Natural killer cell (primary cell): ENCODE measurements at regions not wholly inside any gene's neighbourhood (a gene's known extent, or its start where the extent isn't known, plus 50 kb on each side); places are given as distances from the start of the nearest gene placed in this dataset.
"Not testable (repeated sequence)": the region's sequence is repeated elsewhere in the genome, so short reads cannot be mapped to it uniquely, and the experiment has no call there.

Experiments
- ATAC-seq, 3 donors: fragments of 150-1000 bp in 2 of 3; fragments of 200-7000 bp in 1 of 3; cut with Tn5 transposase; 1 replicate in 1 of 3; 2 replicates in 2 of 3; pipeline ENCODE4 v1.10.0; 2021; ENCODE audit warnings: mild to moderate bottlenecking in 2 of 3, moderate library complexity in 2 of 3
- DNase-seq, 2 donors: peaks; one replicate each; pipeline versions ENCODE4 v3.0.0 to v3.0.0-alpha.2; 2013 to 2021; ENCODE audit warnings: mixed read lengths in 1 of 2
- H3K27ac ChIP-seq: one replicate; pipeline ENCODE4 v1.5.1; 2013; ENCODE audit warnings: mild to moderate bottlenecking, low read length
- H3K27me3 ChIP-seq: one replicate; pipeline ENCODE4 v1.6.1; 2013; ENCODE audit warnings: low read length; ENCODE audit not compliant: control insufficient read depth, insufficient read depth
- H3K36me3 ChIP-seq: one replicate; pipeline ENCODE4 v1.6.1; 2013; ENCODE audit warnings: low read length; ENCODE audit not compliant: control insufficient read depth, insufficient read depth
- H3K4me1 ChIP-seq: one replicate; pipeline ENCODE4 v1.6.1; 2013; ENCODE audit warnings: low read length; ENCODE audit not compliant: control insufficient read depth, insufficient read depth
- H3K4me3 ChIP-seq: one replicate; pipeline ENCODE4 v1.5.1; 2013; ENCODE audit warnings: low read length
- H3K9me3 ChIP-seq: one replicate; pipeline ENCODE4 v1.6.1; 2013; ENCODE audit warnings: low read length; ENCODE audit not compliant: control insufficient read depth, insufficient read depth
- H3K27ac Mint-ChIP-seq, 2 donors: one replicate each; pipeline ENCODE4 v1.8.0; 2022; ENCODE audit warnings: mild to moderate bottlenecking in 2 of 2, mixed read lengths in 2 of 2, moderate library complexity in 1 of 2
- H3K27me3 Mint-ChIP-seq, 2 donors: one replicate each; pipeline ENCODE4 v1.8.0; 2022; ENCODE audit warnings: low read depth in 2 of 2, mixed read lengths in 2 of 2
- H3K36me3 Mint-ChIP-seq: one replicate; pipeline ENCODE4 v1.8.0; 2022; ENCODE audit warnings: mixed read lengths
- H3K4me1 Mint-ChIP-seq, 2 donors: one replicate each; pipeline ENCODE4 v1.8.0; 2022; ENCODE audit warnings: mixed read lengths in 2 of 2
- H3K4me3 Mint-ChIP-seq: one replicate; pipeline ENCODE4 v1.8.0; 2022; ENCODE audit warnings: mild to moderate bottlenecking, moderate library complexity, mixed read lengths
- H3K9me3 Mint-ChIP-seq, 2 donors: one replicate each; pipeline ENCODE4 v1.8.0; 2022; ENCODE audit warnings: mixed read lengths in 2 of 2
- WGBS: methylation state at CpG from one replicate; pipeline ENCODE4 v1.1.7; 2013; ENCODE audit warnings: missing lambda C conversion rate; ENCODE audit not compliant: insufficient coverage; 5-methylcytosine and 5-hydroxymethylcytosine counted together
- intact Hi-C: fragments of 100-400 bp; cut with micrococcal nuclease; formaldehyde crosslinking; loops from one replicate; pipeline ENCODE4 v1.14.2; 2022
- TF ChIP-seq, protein P1 (sequence below): fragments of 200-600 bp; IDR thresholded peaks from one replicate; pipeline ENCODE4 v1.8.0; 2022; ENCODE audit warnings: antibody characterized with exemption

DNA sequence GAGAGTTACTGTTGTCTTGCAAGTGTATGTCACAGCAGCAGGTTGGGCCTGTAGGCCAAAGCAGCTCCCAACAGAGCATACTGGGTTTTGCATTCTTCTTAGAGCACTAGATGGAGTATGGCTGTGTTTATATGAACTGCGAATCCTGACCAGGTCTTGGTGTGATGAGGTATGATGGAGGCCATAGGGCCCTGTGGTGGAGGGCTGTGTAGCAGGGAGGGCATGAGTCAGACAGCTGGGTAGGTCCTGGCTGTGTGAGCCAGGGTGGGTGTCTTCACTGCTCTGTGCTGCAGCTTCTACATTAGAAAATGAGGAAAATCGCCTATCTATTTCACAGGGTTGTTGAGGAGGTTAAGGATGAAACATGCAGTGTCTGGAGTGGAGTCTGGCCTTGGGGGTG lies 124.2 kb downstream of the BUB3 start:
- Mint-ChIP-seq H3K27me3 (peaks cover 17 to 18% of the 10 kb centered on the region in 2 donors), H3K36me3 (peaks cover 14% of the 10 kb centered on the region), H3K4me1 (peaks cover 6 to 8% of the 10 kb centered on the region in 2 donors), H3K9me3 (peaks cover 2 to 3% of the 10 kb centered on the region in 2 donors), H3K27ac (no peak overlapping the region), H3K4me3 (no peak overlapping the region)
- DNase-seq (no peak), ATAC-seq (no peak)
- Histone ChIP-seq H3K4me1 (no peaks in the 10 kb centered on the region), H3K27ac (no peak overlapping the region), H3K36me3 (no peaks in the 10 kb centered on the region), H3K27me3 (peaks cover 8% of the 10 kb centered on the region), H3K9me3 (no peaks in the 10 kb centered on the region), H3K4me3 (no peak overlapping the region)
- intact Hi-C loops: no loop called here
- TF ChIP-seq, protein P1, sequence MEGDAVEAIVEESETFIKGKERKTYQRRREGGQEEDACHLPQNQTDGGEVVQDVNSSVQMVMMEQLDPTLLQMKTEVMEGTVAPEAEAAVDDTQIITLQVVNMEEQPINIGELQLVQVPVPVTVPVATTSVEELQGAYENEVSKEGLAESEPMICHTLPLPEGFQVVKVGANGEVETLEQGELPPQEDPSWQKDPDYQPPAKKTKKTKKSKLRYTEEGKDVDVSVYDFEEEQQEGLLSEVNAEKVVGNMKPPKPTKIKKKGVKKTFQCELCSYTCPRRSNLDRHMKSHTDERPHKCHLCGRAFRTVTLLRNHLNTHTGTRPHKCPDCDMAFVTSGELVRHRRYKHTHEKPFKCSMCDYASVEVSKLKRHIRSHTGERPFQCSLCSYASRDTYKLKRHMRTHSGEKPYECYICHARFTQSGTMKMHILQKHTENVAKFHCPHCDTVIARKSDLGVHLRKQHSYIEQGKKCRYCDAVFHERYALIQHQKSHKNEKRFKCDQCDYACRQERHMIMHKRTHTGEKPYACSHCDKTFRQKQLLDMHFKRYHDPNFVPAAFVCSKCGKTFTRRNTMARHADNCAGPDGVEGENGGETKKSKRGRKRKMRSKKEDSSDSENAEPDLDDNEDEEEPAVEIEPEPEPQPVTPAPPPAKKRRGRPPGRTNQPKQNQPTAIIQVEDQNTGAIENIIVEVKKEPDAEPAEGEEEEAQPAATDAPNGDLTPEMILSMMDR: no peak
- 89% methylated on average over 2 of the region's 2 CpGs for WGBS

DNA sequence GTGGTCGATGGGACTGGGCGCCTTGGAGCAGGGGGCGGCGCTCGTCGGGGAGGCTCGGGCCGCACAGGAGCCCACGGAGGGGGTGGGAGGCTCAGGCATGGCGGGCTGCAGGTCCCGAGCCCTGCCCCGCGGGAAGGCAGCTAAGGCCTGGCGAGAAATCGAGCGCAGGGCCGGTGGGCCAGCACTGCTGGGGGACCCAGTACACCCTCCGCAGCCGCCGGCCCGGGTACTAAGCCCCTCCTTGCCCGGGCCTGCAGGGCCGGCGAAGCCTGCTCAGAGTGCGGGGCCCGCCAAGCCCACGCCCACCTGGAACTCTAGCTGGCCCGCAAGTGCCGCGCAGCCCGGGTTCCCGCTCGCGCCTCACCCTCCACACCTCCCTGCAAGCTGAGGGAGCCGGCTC lies 129.2 kb downstream of the BUB3 start:
- H3K4me3 Mint-ChIP-seq, H3K27me3 Mint-ChIP-seq, H3K27ac Mint-ChIP-seq, ATAC-seq, intact Hi-C loops, H3K4me1 ChIP-seq, H3K4me3 ChIP-seq, H3K36me3 ChIP-seq, H3K9me3 ChIP-seq, H3K4me1 Mint-ChIP-seq, DNase-seq, H3K27ac ChIP-seq, H3K9me3 Mint-ChIP-seq, H3K36me3 Mint-ChIP-seq, H3K27me3 ChIP-seq: not testable (repeated sequence)
- 97% methylated on average over 35 of the region's 35 CpGs for WGBS

DNA sequence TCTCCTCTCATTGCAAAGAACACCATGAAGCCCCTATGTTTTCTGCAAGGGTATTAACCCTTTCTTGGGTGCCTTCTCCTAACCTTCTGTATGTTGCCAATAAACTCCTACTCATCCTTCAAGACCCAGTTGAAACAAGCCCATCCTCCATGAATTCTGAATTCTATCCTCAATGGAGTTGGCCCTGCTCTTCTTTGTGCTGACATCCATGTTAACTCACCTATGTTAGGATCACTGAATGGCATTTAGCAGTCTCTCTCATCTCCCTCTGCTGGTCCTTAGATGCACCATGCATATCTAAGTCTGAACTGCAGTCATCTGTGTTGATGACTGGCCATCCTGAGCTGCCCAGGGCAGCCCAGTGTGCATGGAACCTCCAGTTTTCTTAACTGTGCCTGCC lies 129.8 kb downstream of the BUB3 start:
- Histone ChIP-seq H3K4me1 (no peaks in the 10 kb centered on the region), H3K27me3 (no peaks in the 10 kb centered on the region), H3K27ac (no peak overlapping the region), H3K4me3 (no peak overlapping the region), H3K9me3 (no peaks in the 10 kb centered on the region), H3K36me3 (no peaks in the 10 kb centered on the region)
- H3K9me3 Mint-ChIP-seq: no peaks in the 10 kb centered on the region
- TF ChIP-seq, protein P1: no peak
- H3K4me3 Mint-ChIP-seq: no peak overlapping the region
- no peaks in the 10 kb centered on the region for H3K27me3 Mint-ChIP-seq
- ATAC-seq (no peak), DNase-seq (peak in 1 of 2 donors; percentile 10)
- H3K36me3 Mint-ChIP-seq: no peaks in the 10 kb centered on the region
- no peaks in the 10 kb centered on the region for H3K4me1 Mint-ChIP-seq
- intact Hi-C loops: no loop called here
- H3K27ac Mint-ChIP-seq: no peak overlapping the region

DNA sequence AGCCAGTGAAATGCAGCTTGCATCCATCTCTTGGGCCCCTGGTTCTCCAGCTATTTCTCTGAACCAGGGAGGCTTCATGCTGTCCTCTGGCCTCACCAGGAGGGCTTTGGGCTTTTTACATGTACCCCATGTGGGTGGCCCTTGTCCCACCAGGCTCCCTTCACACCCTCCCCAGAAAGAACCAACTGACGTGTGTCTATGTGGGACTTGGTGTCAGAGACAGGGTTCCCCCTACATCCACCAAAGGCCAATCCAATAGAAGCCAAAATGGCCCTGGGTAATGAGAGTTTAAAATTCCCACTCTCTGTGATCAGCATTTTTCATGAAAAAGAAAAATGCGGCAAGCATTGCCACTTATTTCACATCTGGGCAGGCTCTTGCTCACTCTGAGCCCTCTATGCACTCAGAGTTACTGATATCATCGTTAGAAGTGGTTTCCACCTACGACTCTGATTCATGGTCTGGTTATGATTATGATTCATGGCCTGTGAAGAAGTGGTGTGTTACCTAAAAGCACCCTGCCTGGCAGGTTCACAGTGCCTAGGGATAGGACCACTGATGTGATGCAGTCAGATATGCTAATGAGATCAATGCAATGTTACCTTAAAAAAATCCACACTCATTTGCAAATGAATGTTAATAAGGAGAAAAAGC lies 133.5 kb downstream of the BUB3 start:
- Histone ChIP-seq H3K9me3 (no peaks in the 10 kb centered on the region), H3K4me1 (no peaks in the 10 kb centered on the region), H3K4me3 (no peak overlapping the region), H3K36me3 (no peaks in the 10 kb centered on the region), H3K27ac (no peak overlapping the region), H3K27me3 (no peaks in the 10 kb centered on the region)
- H3K9me3 Mint-ChIP-seq: no peaks in the 10 kb centered on the region
- intact Hi-C loops: no loop called here
- H3K27ac Mint-ChIP-seq: no peak overlapping the region
- ATAC-seq (no peak), DNase-seq (no peak)
- peaks cover 9% of the 10 kb centered on the region for H3K36me3 Mint-ChIP-seq
- H3K4me3 Mint-ChIP-seq: no peak overlapping the region
- H3K4me1 Mint-ChIP-seq: no peaks in the 10 kb centered on the region
- WGBS: 85% methylated on average over 4 of the region's 4 CpGs
- TF ChIP-seq, protein P1: no peak
- H3K27me3 Mint-ChIP-seq: no peaks in the 10 kb centered on the region
